GM18520 (cell line): ENCODE measurements at regions not wholly inside any gene's neighbourhood (a gene's known extent, or its start where the extent isn't known, plus 50 kb on each side); places are given as distances from the start of the nearest gene placed in this dataset.

Experiments
- ATAC-seq: cut with Tn5 transposase; IDR thresholded peaks from one replicate; pipeline ENCODE4 v1.9.1; 2021; ENCODE audit not compliant: unreplicated experiment

GRCh38 chr4:3831529-3832150 lies 65.5 kb downstream of the ADRA2C start:
- ATAC-seq: no peak

GRCh38 chr4:3832536-3833220 lies 66.5 kb downstream of the ADRA2C start:
- no peak for ATAC-seq

GRCh38 chr4:3833326-3833989 lies 67.3 kb downstream of the ADRA2C start:
- ATAC-seq: no peak

- no peak for ATAC-seq
Observed at GRCh38 chr4:3834186-3834662, 68.0 kb downstream of the ADRA2C start.

- ATAC-seq: no peak
Observed at GRCh38 chr4:3834663-3835521, 68.7 kb downstream of the ADRA2C start.

- ATAC-seq: no peak
Observed at GRCh38 chr4:3835527-3836405, 69.6 kb downstream of the ADRA2C start.

- no peak for ATAC-seq
Observed at GRCh38 chr4:3836406-3836755, 70.2 kb downstream of the ADRA2C start.

GRCh38 chr4:3836756-3837601 lies 70.8 kb downstream of the ADRA2C start:
- no peak for ATAC-seq

GRCh38 chr4:3838437-3839380 lies 72.5 kb downstream of the ADRA2C start:
- no peak for ATAC-seq

GRCh38 chr4:3845094-3845743 lies 79.0 kb downstream of the ADRA2C start:
- no peak for ATAC-seq

- no peak for ATAC-seq
Observed at GRCh38 chr4:3845744-3846429, 79.7 kb downstream of the ADRA2C start.

GRCh38 chr4:3847211-3847940 lies 81.2 kb downstream of the ADRA2C start:
- no peak for ATAC-seq

- ATAC-seq: no peak
Observed at GRCh38 chr4:3848323-3848722, 82.1 kb downstream of the ADRA2C start.

GRCh38 chr4:3849140-3849539 lies 83.0 kb downstream of the ADRA2C start:
- no peak for ATAC-seq

GRCh38 chr4:3850128-3850527 lies 83.9 kb downstream of the ADRA2C start:
- no peak for ATAC-seq

- ATAC-seq: no peak
Observed at GRCh38 chr4:3851211-3851610, 85.0 kb downstream of the ADRA2C start.

GRCh38 chr4:3851881-3852280 lies 85.7 kb downstream of the ADRA2C start:
- ATAC-seq: no peak
